D721Med (cell line): ENCODE measurements at regions not wholly inside any gene's neighbourhood (a gene's known extent, or its start where the extent isn't known, plus 50 kb on each side); places are given as distances from the start of the nearest gene placed in this dataset.
"Not testable (repeated sequence)": the region's sequence is repeated elsewhere in the genome, so short reads cannot be mapped to it uniquely, and the experiment has no call there.

Experiments
- DNase-seq: peaks from one replicate; pipeline ENCODE4 v3.0.0; 2011; ENCODE audit warnings: low spot score; ENCODE audit not compliant: insufficient read length
- FAIRE-seq: peaks from 2 replicates; lab custom pipeline; 2011; peaks lifted over from hg19 to GRCh38; lab: Jason Lieb, UNC
- CTCF ChIP-seq: IDR thresholded peaks from 2 replicates; pipeline ENCODE4 v1.5.1; 2012; ENCODE audit warnings: mild to moderate bottlenecking, control low read depth; ENCODE audit not compliant: insufficient read depth; ENCODE audit errors: missing control alignments

- no peak for DNase-seq
- FAIRE-seq, result no peak
These were observed 621.5 kb upstream of the ADGRL2 start for GRCh38 chr1:81179242-81179641.

GRCh38 chr1:81178431-81179093 lies 622.2 kb upstream of the ADGRL2 start:
- not testable (repeated sequence) for FAIRE-seq, DNase-seq

More at GRCh38 chr1:81179242-81179641, 621.5 kb upstream of the ADGRL2 start:
- TF ChIP-seq CTCF, result no peak

- no peak for TF ChIP-seq CTCF
- no peak for DNase-seq
- no peak for FAIRE-seq
These were observed 625.8 kb upstream of the ADGRL2 start for GRCh38 chr1:81174811-81175476.

- no peak for TF ChIP-seq CTCF
- DNase-seq (no peak), FAIRE-seq (no peak)
These were observed 626.7 kb upstream of the ADGRL2 start for GRCh38 chr1:81174052-81174451.

- no peak for TF ChIP-seq CTCF
- no peak for DNase-seq
- no peak for FAIRE-seq
These were observed 628.3 kb upstream of the ADGRL2 start for GRCh38 chr1:81172483-81172882.

GRCh38 chr1:81170721-81171120 lies 630.0 kb upstream of the ADGRL2 start:
- TF ChIP-seq CTCF, result no peak
- DNase-seq (no peak), FAIRE-seq (no peak)

GRCh38 chr1:81165963-81166362 lies 634.8 kb upstream of the ADGRL2 start:
- TF ChIP-seq CTCF, result no peak
- DNase-seq (no peak), FAIRE-seq (no peak)
